ENCODE measurements at regions not wholly inside any gene's neighbourhood (a gene's known extent, or its start where the extent isn't known, plus 50 kb on each side); places are given as distances from the start of the nearest gene placed in this dataset.

DNA sequence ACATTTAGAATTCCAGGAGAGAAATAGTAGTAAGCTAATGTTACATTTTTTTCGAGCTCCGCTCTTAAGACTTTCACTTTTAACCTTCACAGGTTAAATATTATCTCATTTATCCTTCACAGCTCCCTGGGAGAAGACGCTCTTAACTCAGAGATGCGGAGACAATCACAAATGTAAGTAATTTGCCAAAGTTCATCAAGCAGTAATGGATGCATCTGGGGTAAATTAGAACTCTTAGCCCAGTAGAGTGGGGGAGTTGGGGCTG is 168.5 kb downstream of the SPP2 start:
- DNase-seq (ENCODE audit: low read depth, low spot score): no peak
- no peak overlapping the region for H3K4me2 ChIP-seq (ENCODE audit: insufficient read depth, low read length)
- TF ChIP-seq POLR2AphosphoS5 (IDR thresholded peaks at IDR 0.05; ENCODE audit: insufficient read depth, low read depth, low read length): no peak
- TF ChIP-seq MYC (IDR thresholded peaks at IDR 0.05; ENCODE audit: low read depth, low read length): no peak
- no peak for TF ChIP-seq FOS (IDR thresholded peaks at IDR 0.05; ENCODE audit: borderline replicate concordance, insufficient read depth, low read length)
- no peak for TF ChIP-seq JUN (IDR thresholded peaks at IDR 0.05; ENCODE audit: borderline replicate concordance, insufficient read depth, insufficient read length, low read depth)
- no peak for TF ChIP-seq MAX (IDR thresholded peaks at IDR 0.05; ENCODE audit: insufficient read depth, insufficient read length)
- TF ChIP-seq CTCF (IDR thresholded peaks at IDR 0.05; ENCODE audit: extremely low read depth in 1 of 2, insufficient read depth in 1 of 2, low read depth in 1 of 2, low read length in 2 of 2): no peak
- TF ChIP-seq EZH2 (IDR thresholded peaks at IDR 0.05; ENCODE audit: borderline replicate concordance, low read depth, low read length, severe bottlenecking): no peak
- no peak for TF ChIP-seq GATA2 (IDR thresholded peaks at IDR 0.05; ENCODE audit: insufficient read depth, insufficient read length, low read depth, low read length)
- no peak for TF ChIP-seq POLR2A (IDR thresholded peaks at IDR 0.05; ENCODE audit: low read depth, low read length)
- dilution Hi-C loops (cut with MboI; ENCODE audit: extremely low pct_ligation_motif_present, low sequenced_read_pairs): no loop called here
- no peaks in the 10 kb centered on the region for H3K27me3 ChIP-seq (ENCODE audit: control insufficient read depth in 2 of 2, insufficient read depth in 2 of 2, low read length in 2 of 2)
- H2AFZ ChIP-seq (ENCODE audit: low read depth, low read length): no peak overlapping the region
- no peaks in the 10 kb centered on the region for H3K79me2 ChIP-seq (ENCODE audit: control insufficient read depth, insufficient read depth, low read length)
- no peaks in the 10 kb centered on the region for H3K9me3 ChIP-seq (replicated peaks; ENCODE audit: control insufficient read depth, insufficient read depth, low read length)
- intact Hi-C loops (cut with micrococcal nuclease): no loop called here
- no TSS peak for BruUV-seq (replicated peaks)
- no peak overlapping the region for H3K9ac ChIP-seq (replicated peaks; ENCODE audit: extremely low read depth, insufficient read depth, low read length)
- no peaks in the 10 kb centered on the region for H4K20me1 ChIP-seq (replicated peaks; ENCODE audit: control insufficient read depth, extremely low read depth, insufficient read depth, low read length)
- no peaks in the 10 kb centered on the region for H3K4me1 ChIP-seq (ENCODE audit: control insufficient read depth, extremely low read depth, insufficient read depth, low read length)
- H3K27ac ChIP-seq (ENCODE audit: insufficient read depth, low read depth, low read length): no peak overlapping the region
- ChIA-PET POLR2A (no interaction called here), CTCF (interaction anchor here (1.6 to 2.0 kb wide), 2 partner anchors 83 to 898 kb away, joined by 5 read pairs; no protein-coding TSS in a partner anchor)
- H3K9me1 ChIP-seq (replicated peaks; ENCODE audit: control insufficient read depth, extremely low read depth, insufficient read depth, low read length): no peaks in the 10 kb centered on the region
- FAIRE-seq: no peak
- H3K36me3 ChIP-seq (ENCODE audit: control insufficient read depth in 2 of 2, extremely low read depth in 1 of 2, insufficient read depth in 2 of 2, low read length in 2 of 2): no peaks in the 10 kb centered on the region
- no peak overlapping the region for H3K4me3 ChIP-seq (replicated peaks in 1 of 3; ENCODE audit: insufficient read depth in 1 of 3, low read depth in 1 of 3, low read length in 3 of 3)
